ENCODE measurements at regions not wholly inside any gene's neighbourhood (a gene's known extent, or its start where the extent isn't known, plus 50 kb on each side); places are given as distances from the start of the nearest gene placed in this dataset.

DNA sequence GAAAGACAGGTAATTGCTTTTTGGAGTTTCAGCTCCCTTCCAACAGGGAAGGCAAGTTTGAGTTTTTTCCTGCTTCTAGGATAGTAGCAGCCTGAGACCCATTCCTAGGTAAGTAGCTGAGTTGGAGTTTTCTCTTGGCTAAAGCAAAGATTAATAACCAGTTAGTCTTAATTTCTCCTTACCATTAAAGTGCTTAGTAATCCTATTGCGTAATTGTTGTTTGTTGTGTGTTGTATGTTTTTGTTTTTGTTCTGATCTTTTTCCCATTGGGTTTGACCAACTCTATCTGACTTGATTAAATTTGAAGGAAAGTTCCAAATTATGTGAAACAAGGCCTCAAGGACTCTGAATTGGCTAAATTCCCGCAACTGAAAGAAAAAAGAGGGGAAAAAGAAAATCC, 83.5 kb downstream of the TBX22 start:
- DNase-seq, result no peak

DNA sequence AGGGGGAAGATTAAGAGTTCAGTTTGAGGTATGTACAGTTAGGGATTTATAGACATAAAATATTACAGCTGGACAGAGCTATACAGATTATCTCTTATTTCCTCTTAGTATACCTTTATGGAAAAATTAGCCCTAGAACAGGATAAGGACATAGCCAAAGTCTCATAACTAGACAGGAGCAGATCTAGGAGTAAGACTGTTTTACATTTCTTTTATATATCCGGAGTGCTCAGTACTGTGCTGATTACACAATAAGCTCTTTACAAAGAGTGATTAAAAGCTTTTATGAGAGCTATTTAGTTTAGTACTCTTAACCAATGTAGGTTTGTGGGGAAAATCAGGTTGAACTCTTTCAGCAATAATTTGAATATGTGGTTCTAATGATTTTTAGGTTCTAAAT, 105.8 kb downstream of the TBX22 start:
- no peak for DNase-seq

DNA sequence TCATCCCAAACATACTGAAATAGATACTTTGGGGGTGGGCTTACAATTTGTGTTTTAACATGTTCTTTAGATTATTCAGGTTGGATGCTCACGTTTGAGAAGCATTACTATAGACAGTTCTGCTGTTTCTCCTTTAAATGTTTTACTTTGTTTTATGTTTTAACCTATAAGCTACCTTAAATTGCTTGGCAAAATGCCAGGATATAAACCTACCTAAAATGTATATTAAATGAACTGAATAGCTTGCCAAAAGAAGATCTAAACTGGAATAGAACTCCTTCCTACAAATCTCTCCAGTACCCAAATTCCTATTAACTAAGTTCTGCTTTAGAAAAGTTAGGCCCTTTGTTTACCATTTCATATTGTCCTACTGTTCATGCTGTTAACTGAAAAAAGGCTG, 124.4 kb downstream of the TBX22 start:
- DNase-seq, result no peak

DNA sequence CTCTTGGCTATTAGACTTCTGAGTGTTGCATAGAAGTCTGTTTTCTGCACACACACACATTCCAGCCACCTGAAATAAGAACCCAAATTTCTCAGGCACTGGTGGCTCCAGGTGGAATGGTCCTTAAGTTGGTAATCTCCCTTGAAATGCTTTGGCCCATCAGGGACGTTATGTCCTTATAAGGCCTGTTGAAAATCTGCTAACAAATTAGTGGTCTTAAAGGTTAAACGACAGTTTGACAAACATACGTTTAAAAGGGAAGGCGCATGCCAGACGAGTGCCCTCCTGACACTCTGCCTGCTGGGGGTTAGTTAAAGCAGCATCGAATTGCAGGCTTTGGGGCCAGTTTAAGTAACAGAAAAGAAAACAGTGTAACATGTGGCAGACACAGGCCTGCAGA, 125.0 kb downstream of the TBX22 start:
- DNase-seq, result no peak

DNA sequence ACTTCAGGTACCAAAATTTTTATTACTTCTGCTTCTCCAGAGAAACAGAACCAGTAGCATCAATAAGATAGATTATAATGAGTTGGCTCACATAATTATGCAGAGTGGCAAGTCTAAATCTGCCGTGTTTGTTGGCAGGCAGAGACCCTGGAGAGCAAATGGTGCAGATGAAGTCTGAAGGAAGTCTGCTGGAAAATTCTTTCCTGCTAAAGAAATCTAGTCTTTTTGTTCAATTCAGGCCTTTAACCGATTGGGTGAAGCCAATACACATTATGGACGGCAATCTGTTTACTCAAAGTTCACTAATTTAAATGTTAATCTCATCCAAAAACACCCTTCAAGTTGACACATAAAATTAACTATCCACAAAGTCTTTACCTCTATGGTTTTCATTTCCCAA, 156.0 kb downstream of the TBX22 start:
- DNase-seq, result no peak

DNA sequence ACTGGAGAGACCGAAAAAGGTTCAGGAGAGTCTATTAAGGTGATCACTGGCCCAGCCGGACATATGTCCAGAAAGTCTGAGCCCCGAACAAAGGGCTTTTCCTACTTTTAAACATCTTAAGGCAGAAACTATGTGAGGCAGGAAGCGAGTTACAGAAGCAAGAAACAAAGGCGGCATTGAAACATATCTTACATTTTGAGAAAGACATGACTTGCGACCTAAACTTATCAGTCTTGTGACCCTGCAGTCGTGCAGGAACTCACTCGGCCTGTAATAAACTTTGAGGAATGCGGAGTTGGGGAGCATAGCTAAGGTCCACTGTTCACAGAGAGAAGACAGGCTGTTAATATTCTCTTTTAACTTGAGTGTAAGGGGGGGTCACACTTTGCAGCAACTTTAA, 158.7 kb downstream of the TBX22 start:
- DNase-seq, result no peak

DNA sequence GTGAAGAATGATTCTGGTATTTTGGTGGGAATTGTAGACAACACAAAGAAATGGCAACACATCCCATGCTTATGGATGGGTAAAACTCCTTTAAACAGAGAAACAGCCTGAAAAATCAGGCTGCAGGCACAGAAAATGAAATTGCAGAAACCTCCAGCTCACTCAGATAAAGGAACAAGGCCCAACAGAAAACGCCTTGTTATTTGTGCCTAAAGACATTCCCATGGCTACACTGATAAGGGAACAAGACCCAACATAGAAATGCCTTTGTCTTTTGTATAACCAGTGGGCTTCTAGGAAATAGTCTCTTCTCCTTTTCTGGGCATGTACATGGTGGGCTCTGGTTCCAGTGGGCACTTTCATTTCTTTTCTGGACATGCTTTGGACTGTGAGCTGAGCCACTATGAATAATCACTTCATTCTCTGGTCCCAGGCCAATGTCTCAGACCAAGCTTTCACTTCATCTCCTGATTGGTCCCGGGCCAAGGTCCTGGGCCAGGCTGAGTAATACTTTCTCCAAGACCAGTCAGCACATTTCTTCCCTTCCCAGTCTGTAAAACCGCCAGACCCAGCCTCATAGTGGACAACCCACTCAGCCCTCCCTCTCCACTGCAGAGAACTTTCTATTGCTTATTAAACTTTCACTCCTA, 160.5 kb downstream of the TBX22 start:
- DNase-seq, result no peak

DNA sequence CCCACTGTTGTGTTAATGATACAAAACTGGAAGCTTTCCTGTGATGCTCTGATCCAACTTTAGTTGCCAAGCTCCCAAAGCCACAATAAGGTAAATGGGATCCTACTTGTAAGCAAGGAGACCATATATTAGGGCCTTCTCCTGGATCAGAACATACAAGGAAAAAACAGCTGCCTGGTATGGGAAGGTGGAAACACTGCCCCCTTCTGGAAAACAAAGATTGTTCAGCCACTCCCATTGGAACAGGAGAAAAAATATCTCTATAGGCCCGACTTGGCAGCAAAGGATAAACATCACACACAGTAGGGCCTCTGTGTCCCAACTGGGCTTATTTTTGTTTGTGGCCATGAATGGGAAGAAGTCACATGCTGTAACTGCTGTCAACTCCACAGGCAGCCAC, 166.5 kb downstream of the TBX22 start:
- DNase-seq, result no peak

DNA sequence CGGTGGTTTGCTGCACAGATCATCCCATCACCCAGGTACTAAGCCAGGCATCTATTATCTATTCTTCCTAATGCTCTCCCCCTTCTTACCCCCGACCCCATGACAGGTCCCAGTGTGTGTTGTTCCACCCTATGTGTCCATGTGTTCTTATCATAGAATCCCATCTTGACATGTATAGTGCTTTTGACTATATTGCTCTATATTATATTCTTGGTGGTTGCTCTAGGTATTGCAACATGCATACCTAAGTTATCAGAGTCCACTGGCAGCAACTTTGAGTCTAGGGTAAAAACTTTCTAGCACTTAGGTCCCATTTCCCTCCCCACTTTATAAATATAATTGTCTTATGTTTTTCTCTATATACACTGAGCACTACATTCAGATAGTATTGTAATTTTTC, 170.3 kb downstream of the TBX22 start:
- DNase-seq, result no peak

DNA sequence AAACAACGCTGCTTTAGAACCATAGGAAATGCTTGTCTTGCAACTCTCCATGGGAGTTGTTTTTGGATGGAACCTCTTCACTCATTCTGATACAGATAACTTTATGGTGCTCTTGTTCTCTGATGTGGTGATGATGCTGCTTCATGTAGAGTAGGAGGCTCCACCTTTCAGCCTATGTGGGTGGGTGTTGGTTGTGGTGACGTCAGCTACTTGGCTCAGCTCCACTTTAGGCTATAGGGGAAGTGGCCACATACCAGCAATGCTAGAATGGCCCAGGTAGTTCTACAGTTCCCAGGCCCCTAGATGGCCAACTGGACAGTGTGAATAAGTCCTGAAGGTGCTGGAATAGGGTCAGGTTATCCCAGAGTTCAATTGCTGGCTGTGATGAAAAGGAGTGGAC, 192.1 kb downstream of the TBX22 start:
- DNase-seq, result no peak

DNA sequence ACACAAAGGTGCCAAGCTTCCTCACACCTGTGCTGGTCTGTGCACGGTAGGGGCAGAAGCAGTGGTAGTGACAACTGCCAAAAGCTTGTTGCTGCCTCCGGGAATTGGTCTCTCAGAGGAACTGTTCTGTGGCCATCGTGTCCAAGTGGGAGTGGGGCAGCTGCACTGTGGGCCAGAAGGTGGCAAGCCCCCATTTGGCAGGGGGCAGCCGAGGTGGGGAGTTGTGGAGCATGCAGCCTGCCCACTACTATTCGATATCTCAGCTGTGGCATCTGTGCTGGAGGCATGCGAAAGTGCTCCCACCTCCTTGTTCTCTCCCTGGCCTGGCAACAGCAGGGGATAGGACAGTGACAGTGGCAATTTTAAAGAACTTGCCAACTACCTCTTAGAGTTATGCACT, 192.8 kb downstream of the TBX22 start:
- DNase-seq, result no peak

DNA sequence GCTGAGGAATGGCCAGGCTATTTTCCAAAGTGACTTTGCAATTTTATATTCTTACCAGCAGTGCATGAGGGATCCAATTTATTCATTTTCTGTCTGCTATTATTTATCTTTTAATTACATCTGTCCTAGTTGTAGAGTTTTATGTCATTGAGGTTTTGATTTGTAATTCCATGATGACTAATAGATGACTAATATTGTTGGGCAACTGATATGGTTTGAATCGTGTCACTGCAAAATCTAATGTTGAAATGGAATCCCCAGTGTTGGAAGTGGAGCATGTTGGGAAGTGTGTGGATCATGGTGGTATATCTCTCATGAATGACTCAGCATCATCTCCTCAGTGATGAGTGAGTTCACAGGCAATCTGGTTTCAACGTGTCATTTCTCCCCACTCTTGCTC, 201.5 kb downstream of the TBX22 start:
- DNase-seq, result no peak

DNA sequence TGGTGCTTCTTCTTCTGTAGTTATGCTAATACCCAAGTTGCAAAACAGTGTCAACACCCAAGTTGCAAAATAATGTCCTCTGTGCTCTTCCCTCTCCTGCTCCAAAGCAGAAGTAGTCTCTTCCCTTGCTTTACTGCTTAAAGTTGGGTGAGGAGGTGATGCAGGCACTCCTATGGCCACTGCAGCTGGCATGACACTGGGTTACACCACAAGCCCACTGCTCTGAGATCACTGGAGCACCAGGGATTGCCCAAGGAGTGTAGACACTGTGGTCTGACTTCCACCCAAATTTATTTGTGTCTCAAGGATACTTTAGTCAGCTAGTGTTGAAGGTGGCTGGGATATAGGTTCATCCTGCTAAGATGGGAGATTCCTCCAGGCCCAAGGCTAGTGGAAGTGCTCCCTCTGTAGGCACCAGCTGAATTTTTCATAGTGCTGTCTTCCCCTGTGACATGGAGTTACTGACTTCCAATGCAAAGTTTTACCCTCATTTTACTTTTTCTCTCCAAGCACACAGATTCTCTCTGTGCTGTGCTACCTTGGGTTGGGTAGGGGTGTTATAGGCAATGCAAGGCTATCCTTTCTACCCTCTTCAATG, 196.2 kb upstream of the TENT5D start:
- DNase-seq, result no peak

DNA sequence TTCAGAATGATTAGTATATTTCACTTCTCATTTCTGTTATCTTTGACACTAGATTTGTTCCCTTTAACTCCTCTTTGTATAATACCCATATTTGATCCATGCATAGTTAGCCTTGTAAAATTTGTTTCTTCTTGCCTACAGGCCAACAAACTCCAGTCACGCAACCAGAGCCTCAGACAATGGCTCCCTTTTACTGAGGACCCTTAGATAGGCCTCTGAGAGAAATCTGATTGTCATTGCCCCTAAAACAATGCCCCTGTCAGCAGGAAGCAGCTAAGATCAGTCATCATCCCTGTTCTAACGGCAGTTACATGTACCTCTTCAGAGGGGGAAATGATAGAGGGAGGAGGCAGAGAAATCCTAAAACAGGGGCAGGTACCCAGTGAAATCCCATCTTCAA, 190.6 kb upstream of the TENT5D start:
- no peak for DNase-seq

DNA sequence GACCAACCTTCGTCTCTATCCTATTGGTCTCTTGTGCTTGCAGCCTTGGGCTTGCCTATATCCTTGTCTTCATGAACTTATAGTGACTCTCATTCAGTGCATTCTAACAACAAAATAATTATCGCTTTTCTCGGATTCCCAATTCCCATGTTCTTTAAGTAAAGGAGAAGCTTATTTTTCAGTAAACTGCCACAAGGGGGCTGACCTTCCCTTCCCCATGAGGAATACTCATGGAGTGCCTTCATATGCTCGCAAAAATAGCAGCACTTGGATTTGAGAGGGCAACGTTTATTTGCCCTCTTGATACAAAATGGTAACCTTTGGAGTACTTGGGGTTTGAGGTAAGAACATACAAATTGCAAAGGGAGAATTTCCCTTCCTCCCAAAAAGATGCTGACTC, 183.2 kb upstream of the TENT5D start:
- DNase-seq, result no peak

DNA sequence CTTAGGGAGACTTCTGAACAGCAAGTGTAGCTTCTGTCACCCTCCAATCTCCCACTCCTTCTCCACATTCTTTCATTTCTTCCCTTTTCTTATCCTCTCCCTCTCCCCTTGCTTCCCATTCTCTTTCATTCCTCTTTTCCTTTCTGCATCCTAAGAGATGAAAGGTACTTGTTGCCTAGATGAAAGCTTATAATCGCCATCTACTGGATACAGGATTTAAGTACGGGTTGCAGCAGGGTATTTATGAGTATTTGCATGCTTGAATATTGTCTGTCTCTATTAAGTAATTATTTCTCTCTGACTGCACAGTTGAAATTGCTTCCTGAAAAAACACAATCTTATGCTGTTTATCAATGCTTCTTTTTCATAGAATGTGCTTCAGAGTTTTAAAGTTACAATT, 174.0 kb upstream of the TENT5D start:
- DNase-seq, result no peak

DNA sequence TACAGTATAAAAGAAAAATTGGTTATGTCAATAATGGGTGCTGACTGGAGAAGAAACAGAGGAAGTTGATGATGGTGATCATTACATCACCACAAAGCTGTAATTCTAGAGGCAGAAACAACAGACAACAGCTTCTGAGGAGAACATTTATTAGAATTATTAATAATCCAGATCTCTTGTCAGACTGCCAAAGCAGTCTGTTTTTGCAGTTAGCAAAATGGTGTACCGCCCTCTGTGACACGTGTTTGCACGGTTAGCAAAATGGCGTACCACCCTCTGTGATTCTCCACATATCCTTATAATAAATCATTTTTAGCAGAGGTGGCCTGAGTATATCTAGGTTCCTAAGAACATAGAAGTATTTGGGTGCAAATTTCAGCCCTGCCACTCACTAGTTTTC, 154.0 kb upstream of the TENT5D start:
- no peak for DNase-seq

DNA sequence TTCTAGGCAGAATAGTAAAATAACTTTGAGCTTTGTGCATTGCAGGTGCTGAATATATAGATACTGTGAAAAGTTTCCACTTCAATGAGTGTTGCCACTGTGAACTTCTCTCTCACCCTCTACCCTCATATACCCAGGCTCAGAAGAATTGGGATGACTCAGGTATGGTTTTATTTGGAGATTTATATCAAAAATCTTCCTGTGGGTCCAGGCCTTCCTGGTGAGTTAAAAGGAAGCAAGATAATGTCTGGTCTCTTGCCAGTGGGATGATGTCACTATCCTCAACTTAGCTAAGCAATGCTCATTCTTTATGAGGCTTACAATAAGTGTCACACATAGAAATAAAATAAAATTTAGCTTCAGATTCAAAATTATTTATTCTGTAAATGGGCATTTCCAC, 153.3 kb upstream of the TENT5D start:
- no peak for DNase-seq

DNA sequence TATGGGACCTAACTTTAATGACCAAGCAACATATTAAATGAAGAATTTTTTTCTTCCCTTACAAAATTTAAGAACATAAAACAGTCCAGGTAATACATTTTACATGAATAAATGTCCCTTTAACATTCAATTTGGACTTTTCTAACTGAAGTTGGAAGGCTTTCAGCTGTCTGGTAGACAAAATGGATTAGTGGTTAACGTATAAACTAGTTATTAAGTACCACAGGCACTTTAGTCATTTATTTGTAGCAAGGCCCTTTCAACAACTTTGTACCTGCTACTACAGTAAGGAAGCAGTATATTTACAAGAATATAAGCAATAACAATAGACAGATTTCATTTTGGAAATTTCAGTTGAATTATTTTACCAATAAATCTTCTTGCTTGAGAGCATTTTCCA, 152.5 kb upstream of the TENT5D start:
- DNase-seq, result no peak

DNA sequence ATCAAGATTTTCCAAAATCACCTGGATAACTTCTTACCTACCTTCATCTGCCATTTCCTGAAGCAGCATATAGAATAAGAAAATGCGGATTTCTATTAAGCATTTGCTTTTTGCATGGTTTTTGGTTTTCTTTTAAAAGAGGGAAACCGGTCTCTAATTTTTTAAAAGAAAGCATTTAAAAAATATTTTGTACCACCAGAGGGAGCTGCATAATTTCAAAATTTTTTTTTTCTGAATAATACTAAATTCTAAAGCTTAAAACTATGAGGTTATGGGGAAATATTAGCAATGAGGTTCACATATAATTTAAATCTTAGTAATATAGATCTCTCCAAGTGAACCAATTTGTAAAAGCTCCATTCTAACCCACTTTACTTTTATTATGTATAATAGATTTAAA, 137.7 kb upstream of the TENT5D start:
- no peak for DNase-seq

DNA sequence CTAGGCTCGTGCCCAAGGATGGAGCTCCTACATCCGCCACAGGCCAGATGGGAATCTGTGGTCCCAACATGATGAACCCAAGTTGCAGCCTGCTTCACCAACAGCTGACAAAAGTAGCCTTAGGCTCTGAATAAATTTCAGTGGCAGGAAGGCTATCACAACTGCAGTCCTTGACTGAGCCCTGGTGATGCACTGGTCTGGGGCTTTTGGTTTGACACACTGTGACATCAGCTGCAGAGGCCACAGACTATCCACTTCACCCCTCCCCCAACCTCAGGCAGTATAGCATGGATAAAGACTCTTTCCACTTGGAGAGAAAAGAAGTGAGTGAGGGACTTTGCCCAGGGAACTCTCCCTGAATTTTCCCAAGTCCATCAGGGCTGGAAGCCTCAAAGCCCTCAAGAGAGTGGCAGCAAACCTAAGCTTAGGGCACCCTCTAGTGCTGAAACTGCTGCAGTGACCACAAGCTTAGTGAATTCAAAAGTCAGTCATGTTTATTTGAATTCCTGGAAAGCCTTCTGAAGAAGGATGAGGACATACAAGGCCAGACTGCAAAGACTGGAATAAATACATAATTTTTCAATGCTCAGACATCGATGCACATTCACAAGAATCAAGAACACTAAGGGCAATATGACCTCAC, 135.0 kb upstream of the TENT5D start:
- no peak for DNase-seq

DNA sequence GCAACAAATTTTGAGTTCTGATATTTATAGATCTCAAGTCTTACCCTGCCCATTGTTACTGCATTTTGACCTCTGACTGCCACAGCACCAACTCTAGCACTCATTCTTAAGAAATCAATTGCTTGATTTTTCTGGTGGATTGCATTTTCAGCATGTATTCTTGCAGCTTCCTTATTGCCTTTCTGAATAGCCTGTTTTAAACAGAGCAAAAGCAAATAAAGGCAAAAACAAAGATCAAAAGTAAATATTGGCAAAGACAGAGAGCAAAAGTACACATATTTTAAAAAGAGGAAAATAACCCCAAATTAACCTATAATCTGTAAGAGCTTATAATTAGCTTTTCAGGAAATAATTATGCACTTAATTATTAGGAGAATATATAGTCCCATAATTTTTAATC, 129.4 kb upstream of the TENT5D start:
- DNase-seq, result no peak

DNA sequence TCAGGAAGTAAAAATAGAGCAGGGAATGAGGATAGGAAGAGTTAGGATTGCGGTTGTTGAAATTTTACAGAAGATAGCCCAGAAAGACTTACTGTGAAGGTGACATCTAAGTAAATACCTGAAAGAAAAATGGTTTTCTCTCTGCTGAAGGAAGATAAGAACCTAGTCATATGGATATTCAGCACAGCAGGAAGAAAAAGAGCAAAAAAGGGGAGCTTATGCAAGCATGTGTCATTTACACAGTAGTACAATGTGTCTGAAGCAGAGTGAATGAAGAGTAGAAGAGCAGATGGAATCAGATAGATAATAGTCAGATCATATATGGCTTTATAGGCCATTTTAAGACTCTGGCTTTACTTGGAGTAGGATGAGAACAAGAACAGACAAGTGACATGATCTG, 126.9 kb upstream of the TENT5D start:
- no peak for DNase-seq

DNA sequence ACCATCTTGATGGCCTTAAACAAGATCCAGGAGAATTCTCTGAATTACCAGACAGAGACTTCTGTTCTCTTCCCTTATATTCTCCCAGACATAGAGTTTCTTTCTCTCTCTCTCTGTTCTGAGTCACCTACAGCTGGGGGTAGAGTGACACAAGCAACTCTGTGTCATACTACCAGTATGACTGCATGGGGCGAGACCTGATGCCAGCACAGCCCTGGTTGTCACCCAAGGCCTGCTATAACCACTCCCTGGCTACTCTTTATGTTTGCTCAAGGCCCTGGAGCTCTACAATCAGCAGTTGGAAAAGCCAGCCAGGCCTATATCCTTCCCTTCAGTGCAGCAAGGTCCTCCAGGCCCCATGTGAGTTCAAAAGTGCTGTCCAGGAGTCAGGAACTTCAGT, 114.2 kb upstream of the TENT5D start:
- DNase-seq, result no peak

DNA sequence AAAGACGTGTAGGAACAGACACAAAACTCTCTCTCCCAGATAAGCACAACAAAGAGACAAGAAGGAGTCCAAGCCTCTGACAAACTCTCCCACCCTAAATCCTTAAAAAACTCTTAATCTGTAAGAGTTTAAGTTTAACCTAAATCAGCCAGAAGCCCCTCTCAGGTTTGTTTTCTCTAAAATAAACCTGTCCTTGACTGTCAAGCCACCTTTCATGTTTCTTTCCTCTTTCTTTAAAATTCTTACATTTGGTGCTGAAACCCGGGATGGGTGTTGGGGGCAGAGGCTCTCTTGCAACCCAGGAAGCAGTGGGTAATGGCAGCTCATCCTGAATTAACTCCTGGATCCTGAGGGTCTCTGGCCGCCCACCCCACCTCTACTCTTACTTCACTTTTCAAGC, 107.8 kb upstream of the TENT5D start:
- DNase-seq, result no peak

All from stimulated activated CD4-positive, alpha-beta T cell treated with anti-CD3 and anti-CD28 coated beads, Interleukin-2, amount 100 ng/mL, for 48 hours (primary cell).